Suprapubic skin (tissue), 4 donors: ENCODE measurements at regions not wholly inside any gene's neighbourhood (a gene's known extent, or its start where the extent isn't known, plus 50 kb on each side); places are given as distances from the start of the nearest gene placed in this dataset.

Experiments used
- EP300 ChIP-seq: sonication (generic); formaldehyde crosslinking; IDR thresholded peaks from one replicate; pipeline ENCODE4 v1.6.1; 2017; ENCODE audit warnings: antibody characterized with exemption
- POLR2A ChIP-seq, 2 donors: fragments of 450-650 bp; IDR thresholded peaks; one replicate each; pipeline ENCODE4 v1.6.1; 2017; ENCODE audit warnings: antibody characterized with exemption in 2 of 2, mild to moderate bottlenecking in 2 of 2, moderate library complexity in 2 of 2
- POLR2AphosphoS5 ChIP-seq, 3 donors: sonication (generic); formaldehyde crosslinking; IDR thresholded peaks; one replicate each; pipeline ENCODE4 v1.6.1; 2017; ENCODE audit warnings: antibody characterized with exemption in 3 of 3
- TF ChIP-seq, protein P1 (sequence below), 2 donors: fragments of 200-600 bp in 1 of 2; fragments of 450-650 bp in 1 of 2; sonication (generic) in 1 of 2; IDR thresholded peaks; one replicate each; pipeline ENCODE4 v1.5.1; 2016 to 2019; ENCODE audit warnings: antibody characterized with exemption in 2 of 2, mild to moderate bottlenecking in 1 of 2, moderate library complexity in 1 of 2

DNA sequence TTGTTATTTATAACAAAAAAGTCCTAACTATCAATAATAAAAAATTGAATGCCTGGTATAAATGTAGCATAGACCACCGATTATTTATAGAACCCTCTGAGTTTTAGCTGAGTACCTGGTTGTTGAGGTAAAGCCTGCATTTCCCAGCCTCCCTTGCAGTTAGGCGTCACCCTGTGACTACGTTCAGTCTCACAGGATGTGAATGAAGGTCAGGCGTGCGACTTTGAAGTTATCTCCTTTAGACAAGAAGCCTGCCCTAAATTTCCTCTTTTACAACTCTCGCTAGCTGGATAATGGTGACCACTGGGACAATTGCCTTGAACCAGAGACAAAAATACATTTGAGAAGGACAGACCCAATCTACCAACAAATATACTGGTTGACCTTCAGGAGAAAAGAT is 67.5 kb upstream of the TES start:
- TF ChIP-seq, protein P1, sequence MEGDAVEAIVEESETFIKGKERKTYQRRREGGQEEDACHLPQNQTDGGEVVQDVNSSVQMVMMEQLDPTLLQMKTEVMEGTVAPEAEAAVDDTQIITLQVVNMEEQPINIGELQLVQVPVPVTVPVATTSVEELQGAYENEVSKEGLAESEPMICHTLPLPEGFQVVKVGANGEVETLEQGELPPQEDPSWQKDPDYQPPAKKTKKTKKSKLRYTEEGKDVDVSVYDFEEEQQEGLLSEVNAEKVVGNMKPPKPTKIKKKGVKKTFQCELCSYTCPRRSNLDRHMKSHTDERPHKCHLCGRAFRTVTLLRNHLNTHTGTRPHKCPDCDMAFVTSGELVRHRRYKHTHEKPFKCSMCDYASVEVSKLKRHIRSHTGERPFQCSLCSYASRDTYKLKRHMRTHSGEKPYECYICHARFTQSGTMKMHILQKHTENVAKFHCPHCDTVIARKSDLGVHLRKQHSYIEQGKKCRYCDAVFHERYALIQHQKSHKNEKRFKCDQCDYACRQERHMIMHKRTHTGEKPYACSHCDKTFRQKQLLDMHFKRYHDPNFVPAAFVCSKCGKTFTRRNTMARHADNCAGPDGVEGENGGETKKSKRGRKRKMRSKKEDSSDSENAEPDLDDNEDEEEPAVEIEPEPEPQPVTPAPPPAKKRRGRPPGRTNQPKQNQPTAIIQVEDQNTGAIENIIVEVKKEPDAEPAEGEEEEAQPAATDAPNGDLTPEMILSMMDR (IDR thresholded peaks at IDR 0.05): no peak
- no peak for TF ChIP-seq POLR2AphosphoS5 (IDR thresholded peaks at IDR 0.05)
- TF ChIP-seq POLR2A (IDR thresholded peaks at IDR 0.05): no peak
- TF ChIP-seq EP300: no peak
